ENCODE measurements at regions not wholly inside any gene's neighbourhood (a gene's known extent, or its start where the extent isn't known, plus 50 kb on each side); places are given as distances from the start of the nearest gene placed in this dataset.
A peak's percentile ranks its signal among the peaks of the same experiment; 100 is the strongest.
"Not testable (repeated sequence)": the region's sequence is repeated elsewhere in the genome, so short reads cannot be mapped to it uniquely, and the experiment has no call there.

DNA sequence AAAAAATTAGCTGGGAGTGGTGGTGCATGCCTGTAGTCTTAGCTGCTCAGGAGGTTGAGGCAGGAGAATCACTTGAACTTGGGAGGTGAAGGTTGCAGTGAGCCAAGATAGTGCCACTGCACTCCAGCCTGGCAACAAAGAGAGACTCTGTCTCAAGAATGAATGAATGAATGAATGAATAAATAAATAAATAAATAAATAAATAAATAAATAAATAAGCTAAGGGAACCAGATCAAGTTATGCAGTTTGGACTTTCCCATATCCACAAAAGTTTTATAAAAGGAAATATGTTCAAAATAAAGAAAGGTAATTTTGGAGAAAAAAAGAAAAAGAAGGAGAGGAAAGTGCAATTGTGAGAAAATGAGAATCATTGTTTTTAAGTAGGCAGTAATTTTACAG, 1414.1 kb upstream of the CDH18 start:
- H3K27me3 ChIP-seq (ENCODE audit: insufficient read depth, low read length); H3K9me3 Mint-ChIP-seq; H3K4me3 ChIP-seq (ENCODE audit: low read length in 2 of 2); H3K4me1 Mint-ChIP-seq; POLR2A ChIA-PET (ENCODE audit: partially characterized antibody); H3K27ac ChIP-seq (ENCODE audit: low read depth, low read length); H3K4me3 Mint-ChIP-seq; DNase-seq; CTCF ChIA-PET (ENCODE audit: partially characterized antibody); intact Hi-C loops (cut with micrococcal nuclease); H3K27me3 Mint-ChIP-seq; H3K4me1 ChIP-seq (ENCODE audit: insufficient read depth, low read length); H3K36me3 Mint-ChIP-seq; H3K27ac Mint-ChIP-seq; H3K9me3 ChIP-seq (ENCODE audit: control insufficient read depth in 1 of 2, low read length in 2 of 2); H3K36me3 ChIP-seq (ENCODE audit: insufficient read depth, low read length): not testable (repeated sequence)

DNA sequence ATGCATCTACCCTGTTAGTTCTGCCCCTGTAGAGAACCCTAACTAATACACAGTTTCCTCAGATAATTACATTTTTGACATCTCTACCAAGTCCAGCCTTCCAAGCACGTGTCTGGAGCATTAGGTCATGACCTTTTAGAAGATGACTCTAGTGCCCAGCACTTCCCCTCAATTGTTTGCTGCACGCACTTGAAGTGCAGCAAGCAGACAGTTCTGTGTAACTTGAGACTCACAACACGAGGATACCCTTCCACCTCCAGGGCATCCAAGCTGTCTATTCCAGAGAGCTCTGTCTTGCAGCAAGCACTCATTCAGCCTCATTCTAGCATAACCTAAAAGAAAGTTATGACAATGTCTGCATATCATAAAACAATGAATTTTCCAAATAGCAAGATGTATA, 1410.5 kb upstream of the CDH18 start:
- Histone ChIP-seq H3K36me3 (ENCODE audit: insufficient read depth, low read length) (no peaks in the 10 kb centered on the region), H3K9me3 (ENCODE audit: control insufficient read depth in 1 of 2, low read length in 2 of 2) (no peaks in the 10 kb centered on the region), H3K27ac (ENCODE audit: low read depth, low read length) (no peak overlapping the region), H3K27me3 (ENCODE audit: insufficient read depth, low read length) (no peaks in the 10 kb centered on the region), H3K4me1 (ENCODE audit: insufficient read depth, low read length) (no peaks in the 10 kb centered on the region), H3K4me3 (ENCODE audit: low read length in 2 of 2) (no peak overlapping the region)
- POLR2A ChIA-PET (ENCODE audit: partially characterized antibody): no interaction called here
- Mint-ChIP-seq H3K36me3 (no peaks in the 10 kb centered on the region), H3K4me3 (no peak overlapping the region), H3K4me1 (peaks cover 0 to 1% (median 0%) of the 10 kb centered on the region in 4 donors), H3K27ac (no peak overlapping the region), H3K27me3 (no peaks in the 10 kb centered on the region), H3K9me3 (peaks cover 0 to 2% (median 0%) of the 10 kb centered on the region in 8 donors)
- intact Hi-C loops (cut with micrococcal nuclease): no loop called here
- no peak for DNase-seq
- CTCF ChIA-PET (ENCODE audit: partially characterized antibody): no interaction called here

- POLR2A ChIA-PET (ENCODE audit: partially characterized antibody): no interaction called here
- H3K9me3 Mint-ChIP-seq: peaks cover 0 to 2% (median 0%) of the 10 kb centered on the region in 8 donors
- no peak overlapping the region for H3K27ac Mint-ChIP-seq
- Histone ChIP-seq H3K36me3 (ENCODE audit: insufficient read depth, low read length) (no peaks in the 10 kb centered on the region), H3K27ac (ENCODE audit: low read depth, low read length) (no peak overlapping the region), H3K9me3 (ENCODE audit: control insufficient read depth in 1 of 2, low read length in 2 of 2) (no peaks in the 10 kb centered on the region), H3K4me3 (ENCODE audit: low read length in 2 of 2) (no peak overlapping the region), H3K4me1 (ENCODE audit: insufficient read depth, low read length) (no peaks in the 10 kb centered on the region), H3K27me3 (ENCODE audit: insufficient read depth, low read length) (no peaks in the 10 kb centered on the region)
- H3K36me3 Mint-ChIP-seq: no peaks in the 10 kb centered on the region
- no peaks in the 10 kb centered on the region for H3K27me3 Mint-ChIP-seq
- no peak for DNase-seq
- intact Hi-C loops (cut with micrococcal nuclease): no loop called here
- CTCF ChIA-PET (ENCODE audit: partially characterized antibody): no interaction called here
- peaks cover 0 to 1% (median 0%) of the 10 kb centered on the region in 4 donors for H3K4me1 Mint-ChIP-seq
- H3K4me3 Mint-ChIP-seq: no peak overlapping the region
Measured at GRCh38 chr5:21397693-21398092, 1409.7 kb upstream of the CDH18 start.

- CTCF ChIA-PET (ENCODE audit: partially characterized antibody): no interaction called here
- Mint-ChIP-seq H3K36me3 (no peaks in the 10 kb centered on the region), H3K27me3 (no peaks in the 10 kb centered on the region), H3K4me1 (no peaks in the 10 kb centered on the region), H3K4me3 (no peak overlapping the region), H3K9me3 (peaks cover 0 to 2% (median 0%) of the 10 kb centered on the region in 8 donors), H3K27ac (no peak overlapping the region)
- Histone ChIP-seq H3K27me3 (ENCODE audit: insufficient read depth, low read length) (no peaks in the 10 kb centered on the region), H3K4me3 (ENCODE audit: low read length in 2 of 2) (no peak overlapping the region), H3K4me1 (ENCODE audit: insufficient read depth, low read length) (no peaks in the 10 kb centered on the region), H3K36me3 (ENCODE audit: insufficient read depth, low read length) (no peaks in the 10 kb centered on the region), H3K27ac (ENCODE audit: low read depth, low read length) (no peak overlapping the region), H3K9me3 (ENCODE audit: control insufficient read depth in 1 of 2, low read length in 2 of 2) (no peaks in the 10 kb centered on the region)
- DNase-seq: no peak
- intact Hi-C loops (cut with micrococcal nuclease): no loop called here
- POLR2A ChIA-PET (ENCODE audit: partially characterized antibody): no interaction called here
Measured at GRCh38 chr5:21391506-21391905, 1403.5 kb upstream of the CDH18 start.

GRCh38 chr5:21360754-21361153, 1372.8 kb upstream of the CDH18 start:
- H3K27me3 Mint-ChIP-seq; H3K9me3 ChIP-seq (ENCODE audit: control insufficient read depth in 1 of 2, low read length in 2 of 2); CTCF ChIA-PET (ENCODE audit: partially characterized antibody); H3K27me3 ChIP-seq (ENCODE audit: insufficient read depth, low read length); H3K36me3 ChIP-seq (ENCODE audit: insufficient read depth, low read length); POLR2A ChIA-PET (ENCODE audit: partially characterized antibody); DNase-seq; H3K4me1 ChIP-seq (ENCODE audit: insufficient read depth, low read length); H3K36me3 Mint-ChIP-seq; H3K27ac Mint-ChIP-seq; H3K4me1 Mint-ChIP-seq; H3K27ac ChIP-seq (ENCODE audit: low read depth, low read length); H3K4me3 Mint-ChIP-seq; H3K9me3 Mint-ChIP-seq; H3K4me3 ChIP-seq (ENCODE audit: low read length in 2 of 2); intact Hi-C loops (cut with micrococcal nuclease): not testable (repeated sequence)

DNA sequence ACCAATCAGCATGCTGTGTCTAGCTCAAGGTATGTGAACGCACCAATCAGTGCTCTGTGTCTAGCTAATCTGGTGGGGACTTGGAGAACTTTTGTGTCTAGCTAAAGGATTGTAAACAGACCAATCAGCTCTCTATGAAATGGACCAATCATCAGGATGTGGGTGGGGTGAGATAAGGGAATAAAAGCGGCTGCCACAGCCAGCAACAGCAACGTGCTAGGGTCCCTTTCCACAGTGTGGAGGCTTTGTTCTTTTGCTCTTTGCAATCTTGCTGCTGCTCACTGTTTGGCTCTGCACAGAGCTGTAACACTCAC, 1353.9 kb upstream of the CDH18 start:
- H3K9me3 Mint-ChIP-seq; H3K4me1 ChIP-seq (ENCODE audit: insufficient read depth, low read length); H3K4me3 ChIP-seq (ENCODE audit: low read length in 2 of 2); H3K27me3 ChIP-seq (ENCODE audit: insufficient read depth, low read length); H3K27me3 Mint-ChIP-seq; H3K4me1 Mint-ChIP-seq; H3K36me3 Mint-ChIP-seq; H3K27ac ChIP-seq (ENCODE audit: low read depth, low read length); H3K9me3 ChIP-seq (ENCODE audit: control insufficient read depth in 1 of 2, low read length in 2 of 2); CTCF ChIA-PET (ENCODE audit: partially characterized antibody); H3K36me3 ChIP-seq (ENCODE audit: insufficient read depth, low read length); intact Hi-C loops (cut with micrococcal nuclease); POLR2A ChIA-PET (ENCODE audit: partially characterized antibody): not testable (repeated sequence)
- Mint-ChIP-seq H3K4me3 (peak overlapping the region in 7 of 8 donors; percentile 10 to 72 (median 37)), H3K27ac (peak overlapping the region in 1 of 7 donors; percentile 39)
- peak in 4 of 5 donors; percentile 2 to 33 (median 8) for DNase-seq

DNA sequence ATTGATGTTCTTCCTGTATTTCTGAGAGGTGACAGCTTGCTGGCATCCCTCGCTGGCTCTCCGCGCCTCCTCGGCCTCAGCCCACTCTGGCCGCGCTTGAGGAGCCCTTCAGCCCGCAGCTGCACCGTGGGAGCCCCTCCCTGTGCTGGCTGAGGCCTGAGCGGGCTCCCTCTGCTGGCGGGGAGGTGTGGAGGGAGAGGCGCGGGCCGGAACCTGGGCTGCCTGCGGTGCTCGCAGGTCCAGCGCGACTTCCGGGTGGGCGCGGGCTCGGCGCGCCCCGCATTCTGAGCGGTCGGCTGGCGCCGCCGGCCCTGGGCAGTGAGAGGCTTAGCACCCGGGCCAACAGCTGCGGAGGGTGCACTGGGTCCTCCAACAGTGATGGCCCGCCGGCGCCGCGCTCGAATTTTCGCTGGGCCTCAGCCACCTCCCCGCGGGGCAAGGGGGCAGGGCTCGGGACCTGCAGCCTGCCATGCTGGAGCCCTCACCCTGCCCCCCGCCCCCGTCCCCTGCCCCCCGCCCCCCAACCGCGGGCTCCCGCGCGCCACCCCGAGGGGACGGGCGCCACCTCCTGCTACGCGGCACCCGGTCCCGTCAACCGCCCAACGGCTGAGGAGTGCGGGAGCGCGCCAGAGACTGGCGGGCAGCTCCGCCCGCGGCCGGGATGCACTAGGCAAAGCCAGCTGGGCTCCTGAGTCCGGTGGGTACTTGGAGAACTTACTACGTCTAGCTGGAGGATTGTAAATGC, 1353.4 kb upstream of the CDH18 start:
- H3K4me1 ChIP-seq (ENCODE audit: insufficient read depth, low read length); CTCF ChIA-PET (ENCODE audit: partially characterized antibody); H3K27ac ChIP-seq (ENCODE audit: low read depth, low read length); H3K9me3 Mint-ChIP-seq; H3K27me3 ChIP-seq (ENCODE audit: insufficient read depth, low read length); H3K4me1 Mint-ChIP-seq; H3K27ac Mint-ChIP-seq; POLR2A ChIA-PET (ENCODE audit: partially characterized antibody); H3K36me3 Mint-ChIP-seq; DNase-seq; H3K36me3 ChIP-seq (ENCODE audit: insufficient read depth, low read length); H3K27me3 Mint-ChIP-seq; intact Hi-C loops (cut with micrococcal nuclease); H3K4me3 ChIP-seq (ENCODE audit: low read length in 2 of 2); H3K9me3 ChIP-seq (ENCODE audit: control insufficient read depth in 1 of 2, low read length in 2 of 2): not testable (repeated sequence)
- H3K4me3 Mint-ChIP-seq: peak overlapping the region in 3 of 8 donors; percentile 37 to 72 (median 71)

DNA sequence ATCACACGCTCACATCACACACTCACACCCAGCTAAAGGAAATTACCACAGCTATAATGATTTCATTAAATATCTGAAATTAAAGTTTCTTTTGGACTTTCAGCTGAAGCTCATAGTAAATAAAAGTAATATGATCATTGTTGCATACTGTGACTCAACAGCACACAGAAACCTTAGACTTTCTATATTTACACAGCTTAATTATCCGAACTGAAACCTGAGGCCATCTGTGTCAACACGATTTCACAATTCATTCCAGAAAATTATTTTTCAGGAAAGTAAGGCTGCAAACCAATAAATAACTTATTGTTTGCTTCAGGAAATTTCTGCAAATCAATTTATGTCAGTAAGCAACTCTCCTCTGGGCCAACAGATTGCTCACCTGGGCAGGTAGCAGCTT, 1352.2 kb upstream of the CDH18 start:
- H3K27me3 ChIP-seq (ENCODE audit: insufficient read depth, low read length); H3K36me3 ChIP-seq (ENCODE audit: insufficient read depth, low read length); CTCF ChIA-PET (ENCODE audit: partially characterized antibody); H3K9me3 ChIP-seq (ENCODE audit: control insufficient read depth in 1 of 2, low read length in 2 of 2); H3K4me1 ChIP-seq (ENCODE audit: insufficient read depth, low read length); H3K4me1 Mint-ChIP-seq; H3K36me3 Mint-ChIP-seq; H3K27me3 Mint-ChIP-seq; H3K27ac Mint-ChIP-seq; H3K27ac ChIP-seq (ENCODE audit: low read depth, low read length); DNase-seq; intact Hi-C loops (cut with micrococcal nuclease); H3K9me3 Mint-ChIP-seq; H3K4me3 Mint-ChIP-seq; H3K4me3 ChIP-seq (ENCODE audit: low read length in 2 of 2); POLR2A ChIA-PET (ENCODE audit: partially characterized antibody): not testable (repeated sequence)

Measured in CD4-positive, alpha-beta memory T cell (primary cell).